ENCODE measurements at regions not wholly inside any gene's neighbourhood (a gene's known extent, or its start where the extent isn't known, plus 50 kb on each side); places are given as distances from the start of the nearest gene placed in this dataset.
"Not testable (repeated sequence)": the region's sequence is repeated elsewhere in the genome, so short reads cannot be mapped to it uniquely, and the experiment has no call there.

DNA sequence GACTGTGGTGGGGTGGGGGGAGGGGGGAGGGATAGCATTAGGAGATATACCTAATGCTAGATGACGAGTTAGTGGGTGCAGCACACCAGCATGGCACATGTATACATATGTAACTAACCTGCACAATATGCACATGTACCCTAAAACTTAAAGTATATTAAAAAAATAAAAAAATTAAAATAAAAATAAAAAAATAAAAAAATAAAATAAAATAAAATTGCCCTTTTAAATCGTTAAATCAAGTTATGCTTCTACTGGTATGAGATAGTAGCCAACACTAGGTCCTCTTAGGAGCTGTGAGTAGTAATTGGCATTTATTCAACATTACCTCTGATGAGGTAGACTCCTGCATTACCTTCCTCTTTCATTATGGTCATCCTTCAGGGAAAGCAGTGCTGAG, 52.9 kb upstream of the FAM241A start:
- not testable (repeated sequence) for H3K9ac ChIP-seq (ENCODE audit: low read length in 5 of 5); H3K27ac ChIP-seq (ENCODE audit: low read depth, low read length); H3K4me1 ChIP-seq (ENCODE audit: control insufficient read depth in 5 of 5, insufficient read depth in 5 of 5, low read length in 5 of 5); H3K9me3 ChIP-seq (ENCODE audit: control insufficient read depth in 5 of 5, low read length in 5 of 5); H3K27me3 ChIP-seq (ENCODE audit: control insufficient read depth in 5 of 5, insufficient read depth in 4 of 5, low read length in 5 of 5); H3K4me3 ChIP-seq (ENCODE audit: low read depth in 1 of 5, low read length in 5 of 5); H3K36me3 ChIP-seq (ENCODE audit: control insufficient read depth in 5 of 5, insufficient read depth in 5 of 5, low read length in 5 of 5)

DNA sequence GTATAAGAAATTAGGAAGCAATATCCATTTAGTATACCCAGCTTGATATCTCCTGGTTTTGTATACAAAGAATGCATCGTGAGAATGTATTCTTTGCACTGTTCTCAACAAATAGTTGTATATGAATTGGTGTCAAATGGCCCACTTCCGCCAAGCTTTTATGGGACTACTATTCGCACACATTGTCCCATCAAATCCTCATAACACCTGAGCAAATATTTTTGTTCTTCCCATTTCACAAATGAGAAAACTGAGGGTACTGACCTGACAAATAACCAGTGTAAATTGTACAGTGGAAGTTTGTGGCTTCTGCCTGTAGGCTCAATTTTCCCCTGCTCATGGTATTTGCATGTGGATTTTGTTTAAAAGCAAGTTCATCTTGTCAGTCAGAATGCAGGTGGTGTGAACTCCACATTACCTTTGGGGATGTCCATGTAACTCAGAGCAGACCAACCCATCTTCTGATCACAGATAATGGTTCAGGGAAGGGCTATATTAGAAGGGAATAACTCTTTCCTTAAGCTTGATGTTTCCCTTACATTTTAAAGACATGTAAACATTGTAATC, 51.5 kb upstream of the FAM241A start:
- Histone ChIP-seq H3K36me3 (ENCODE audit: control insufficient read depth in 5 of 5, insufficient read depth in 5 of 5, low read length in 5 of 5) (no peaks in the 10 kb centered on the region), H3K27ac (ENCODE audit: low read depth, low read length) (no peak overlapping the region), H3K9me3 (ENCODE audit: control insufficient read depth in 5 of 5, low read length in 5 of 5) (no peaks in the 10 kb centered on the region), H3K9ac (ENCODE audit: low read length in 5 of 5) (no peak overlapping the region), H3K4me3 (ENCODE audit: low read depth in 1 of 5, low read length in 5 of 5) (no peak overlapping the region), H3K27me3 (ENCODE audit: control insufficient read depth in 5 of 5, insufficient read depth in 4 of 5, low read length in 5 of 5) (no peaks in the 10 kb centered on the region), H3K4me1 (ENCODE audit: control insufficient read depth in 5 of 5, insufficient read depth in 5 of 5, low read length in 5 of 5) (no peaks in the 10 kb centered on the region)

GRCh38 chr4:112094330-112094729, 50.9 kb upstream of the FAM241A start:
- Histone ChIP-seq H3K27me3 (ENCODE audit: control insufficient read depth in 5 of 5, insufficient read depth in 4 of 5, low read length in 5 of 5) (no peaks in the 10 kb centered on the region), H3K4me3 (ENCODE audit: low read depth in 1 of 5, low read length in 5 of 5) (no peak overlapping the region), H3K36me3 (ENCODE audit: control insufficient read depth in 5 of 5, insufficient read depth in 5 of 5, low read length in 5 of 5) (no peaks in the 10 kb centered on the region), H3K4me1 (ENCODE audit: control insufficient read depth in 5 of 5, insufficient read depth in 5 of 5, low read length in 5 of 5) (peaks cover 0 to 3% (median 0%) of the 10 kb centered on the region in 5 donors), H3K27ac (ENCODE audit: low read depth, low read length) (no peak overlapping the region), H3K9ac (ENCODE audit: low read length in 5 of 5) (no peak overlapping the region), H3K9me3 (ENCODE audit: control insufficient read depth in 5 of 5, low read length in 5 of 5) (no peaks in the 10 kb centered on the region)

Data from subcutaneous abdominal adipose tissue (tissue), 5 donors.